ENCODE measurements at regions not wholly inside any gene's neighbourhood (a gene's known extent, or its start where the extent isn't known, plus 50 kb on each side); places are given as distances from the start of the nearest gene placed in this dataset.

- TF ChIP-seq, protein P1, sequence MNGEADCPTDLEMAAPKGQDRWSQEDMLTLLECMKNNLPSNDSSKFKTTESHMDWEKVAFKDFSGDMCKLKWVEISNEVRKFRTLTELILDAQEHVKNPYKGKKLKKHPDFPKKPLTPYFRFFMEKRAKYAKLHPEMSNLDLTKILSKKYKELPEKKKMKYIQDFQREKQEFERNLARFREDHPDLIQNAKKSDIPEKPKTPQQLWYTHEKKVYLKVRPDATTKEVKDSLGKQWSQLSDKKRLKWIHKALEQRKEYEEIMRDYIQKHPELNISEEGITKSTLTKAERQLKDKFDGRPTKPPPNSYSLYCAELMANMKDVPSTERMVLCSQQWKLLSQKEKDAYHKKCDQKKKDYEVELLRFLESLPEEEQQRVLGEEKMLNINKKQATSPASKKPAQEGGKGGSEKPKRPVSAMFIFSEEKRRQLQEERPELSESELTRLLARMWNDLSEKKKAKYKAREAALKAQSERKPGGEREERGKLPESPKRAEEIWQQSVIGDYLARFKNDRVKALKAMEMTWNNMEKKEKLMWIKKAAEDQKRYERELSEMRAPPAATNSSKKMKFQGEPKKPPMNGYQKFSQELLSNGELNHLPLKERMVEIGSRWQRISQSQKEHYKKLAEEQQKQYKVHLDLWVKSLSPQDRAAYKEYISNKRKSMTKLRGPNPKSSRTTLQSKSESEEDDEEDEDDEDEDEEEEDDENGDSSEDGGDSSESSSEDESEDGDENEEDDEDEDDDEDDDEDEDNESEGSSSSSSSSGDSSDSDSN (IDR thresholded peaks at IDR 0.05; ENCODE audit: borderline replicate concordance in 1 of 2, low read depth in 2 of 2, low read length in 2 of 2): no peak
- TF ChIP-seq ZHX1 (conservative IDR thresholded peaks at IDR 0.05; ENCODE audit: low read length): no peak
- no peak for TF ChIP-seq PRPF4 (IDR thresholded peaks at IDR 0.05; ENCODE audit: insufficient read depth, low read depth, low read length, poor library complexity, severe bottlenecking)
- TF ChIP-seq MEF2A (IDR thresholded peaks at IDR 0.05; ENCODE audit: control insufficient read depth, low read depth, low read length): peak; percentile 52; the same call in 1 of the 2 replicates
- TF ChIP-seq ZNF324 (CRISPR knock-in tag; IDR thresholded peaks at IDR 0.05): no peak
- TF ChIP-seq RNF2 (IDR thresholded peaks at IDR 0.05): no peak; the same call in 1 of the 2 replicates
- TF ChIP-seq SIN3A (IDR thresholded peaks at IDR 0.05; ENCODE audit: borderline replicate concordance in 2 of 2, control insufficient read depth in 1 of 2, low read depth in 2 of 2, low read length in 2 of 2): no peak
- TF ChIP-seq E2F6 (IDR thresholded peaks at IDR 0.05; ENCODE audit: borderline replicate concordance in 1 of 2, extremely low read depth in 1 of 2, insufficient read depth in 1 of 2, insufficient read length in 1 of 2, low read depth in 1 of 2, low read length in 1 of 2, poor library complexity in 1 of 2, severe bottlenecking in 1 of 2): peak; percentile 22 to 70
- TF ChIP-seq CBFA2T2 (conservative IDR thresholded peaks at IDR 0.05): peak; percentile 54
- no peak for TF ChIP-seq JUNB (CRISPR knock-in tag; conservative IDR thresholded peaks at IDR 0.05)
- peak; percentile 34; the same call in 1 of the 2 replicates for TF ChIP-seq JUND (IDR thresholded peaks at IDR 0.05; ENCODE audit: borderline replicate concordance, low read depth, low read length)
- no peak; the same call in 2 of the 3 replicates for TF ChIP-seq JUND (tag; IDR thresholded peaks at IDR 0.05; ENCODE audit: borderline replicate concordance, low read depth, low read length)
- TF ChIP-seq, protein P2, sequence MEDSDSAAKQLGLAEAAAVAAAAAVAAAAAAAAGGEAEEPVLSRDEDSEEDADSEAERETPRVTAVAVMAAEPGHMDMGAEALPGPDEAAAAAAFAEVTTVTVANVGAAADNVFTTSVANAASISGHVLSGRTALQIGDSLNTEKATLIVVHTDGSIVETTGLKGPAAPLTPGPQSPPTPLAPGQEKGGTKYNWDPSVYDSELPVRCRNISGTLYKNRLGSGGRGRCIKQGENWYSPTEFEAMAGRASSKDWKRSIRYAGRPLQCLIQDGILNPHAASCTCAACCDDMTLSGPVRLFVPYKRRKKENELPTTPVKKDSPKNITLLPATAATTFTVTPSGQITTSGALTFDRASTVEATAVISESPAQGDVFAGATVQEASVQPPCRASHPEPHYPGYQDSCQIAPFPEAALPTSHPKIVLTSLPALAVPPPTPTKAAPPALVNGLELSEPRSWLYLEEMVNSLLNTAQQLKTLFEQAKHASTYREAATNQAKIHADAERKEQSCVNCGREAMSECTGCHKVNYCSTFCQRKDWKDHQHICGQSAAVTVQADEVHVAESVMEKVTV (CRISPR knock-in tag; IDR thresholded peaks at IDR 0.05): no peak
- TF ChIP-seq HNRNPL (IDR thresholded peaks at IDR 0.05; ENCODE audit: low read depth, low read length): no peak
- TF ChIP-seq ZSCAN29 (IDR thresholded peaks at IDR 0.05): no peak
- TF ChIP-seq EP300 (IDR thresholded peaks at IDR 0.05; ENCODE audit: low read length): peak; percentile 43
- TF ChIP-seq DPF2 (IDR thresholded peaks at IDR 0.05): peak; percentile 60; the same call in 1 of the 2 replicates
- no peak for TF ChIP-seq ELF4 (CRISPR knock-in tag; IDR thresholded peaks at IDR 0.05)
- peak; percentile 59; the same call in 1 of the 2 replicates for TF ChIP-seq ZFX (CRISPR knock-in tag; IDR thresholded peaks at IDR 0.05)
Measured at GRCh38 chr13:68708336-68708908, 1399.2 kb upstream of the ATXN8OS start (continued).

Measured in K562 (cell line).